Stimulated activated CD4-positive, alpha-beta T cell treated with anti-CD3 and anti-CD28 coated beads, Interleukin-2, amount 100 ng/mL, for 48 hours (primary cell): ENCODE measurements at regions not wholly inside any gene's neighbourhood (a gene's known extent, or its start where the extent isn't known, plus 50 kb on each side); places are given as distances from the start of the nearest gene placed in this dataset.
"Not testable (repeated sequence)": the region's sequence is repeated elsewhere in the genome, so short reads cannot be mapped to it uniquely, and the experiment has no call there.

Experiments used
- DNase-seq, 2 donors: peaks; one replicate each; pipeline ENCODE4 v3.0.0-alpha.2; 2020

DNA sequence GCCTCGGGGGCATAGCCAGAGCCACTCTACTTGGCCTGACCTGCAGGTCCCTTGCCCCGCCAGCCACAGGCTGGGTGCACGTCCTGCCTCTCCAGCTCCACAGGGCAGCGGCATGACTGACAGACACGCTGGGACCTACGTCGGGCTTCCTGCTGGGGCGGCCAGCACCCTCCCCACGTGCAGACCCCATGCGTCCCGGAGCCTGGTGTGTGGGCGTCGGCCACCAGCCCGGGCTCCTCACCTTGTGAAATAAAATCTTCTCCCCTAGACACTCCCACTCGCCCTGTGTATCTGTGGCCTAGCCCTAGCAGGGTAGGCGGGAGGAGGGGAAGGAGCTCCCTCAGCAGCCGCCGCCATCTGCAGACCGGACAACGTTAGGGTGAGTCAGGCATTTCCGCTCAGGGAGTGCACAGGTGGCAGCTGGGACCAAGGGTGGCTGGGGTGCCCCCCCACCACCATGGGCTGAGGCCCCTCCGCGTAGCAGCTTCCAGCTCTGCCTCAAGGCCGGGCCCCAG is 119.5 kb downstream of the IGLL1 start:
- not testable (repeated sequence) for DNase-seq

GRCh38 chr22:23459645-23460516 is 120.2 kb downstream of the IGLL1 start:
- DNase-seq, result not testable (repeated sequence)

DNA sequence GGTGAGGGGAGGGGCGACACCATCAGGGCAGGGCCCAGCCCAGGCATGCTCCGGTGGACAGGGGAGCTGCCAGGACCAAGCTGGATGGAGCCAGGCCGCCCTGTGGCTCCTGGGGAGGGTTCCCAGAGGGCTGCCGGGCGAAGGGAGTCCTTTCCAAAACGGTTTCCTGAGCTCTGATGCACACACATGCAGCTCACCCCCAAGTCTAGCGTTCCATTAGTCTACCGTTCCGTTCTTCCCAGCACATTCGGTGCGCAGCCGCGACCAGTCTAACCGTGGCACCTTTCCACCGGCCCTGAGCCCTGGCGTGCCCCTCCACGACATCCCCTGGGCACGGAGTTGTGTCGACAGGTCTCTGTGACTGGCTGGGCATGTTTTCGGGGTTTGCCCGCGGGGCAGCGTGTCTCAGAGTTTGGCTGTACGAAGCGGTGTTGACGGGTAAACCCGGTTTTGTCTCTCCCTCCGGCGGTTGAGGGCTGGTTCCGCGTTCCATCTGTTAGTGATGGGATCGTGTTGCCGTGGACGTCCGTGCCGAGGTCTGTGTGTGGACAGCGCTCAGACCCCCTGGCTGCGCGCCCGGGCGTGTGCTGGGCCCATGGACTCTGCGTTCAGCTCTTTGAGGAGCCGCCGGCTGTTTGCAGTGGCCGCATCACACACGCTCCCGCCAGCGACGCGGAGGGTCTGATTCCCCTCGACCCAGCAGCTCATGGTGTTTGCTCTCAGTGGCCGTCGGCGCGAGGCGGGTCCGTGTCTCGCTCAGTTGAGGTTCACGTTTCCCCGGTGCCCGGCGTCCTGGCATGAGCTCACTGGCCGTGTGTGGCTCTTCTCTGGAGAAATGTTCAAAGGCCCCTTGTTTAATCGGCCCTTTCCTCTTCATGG is 121.2 kb downstream of the IGLL1 start:
- no peak for DNase-seq

DNA sequence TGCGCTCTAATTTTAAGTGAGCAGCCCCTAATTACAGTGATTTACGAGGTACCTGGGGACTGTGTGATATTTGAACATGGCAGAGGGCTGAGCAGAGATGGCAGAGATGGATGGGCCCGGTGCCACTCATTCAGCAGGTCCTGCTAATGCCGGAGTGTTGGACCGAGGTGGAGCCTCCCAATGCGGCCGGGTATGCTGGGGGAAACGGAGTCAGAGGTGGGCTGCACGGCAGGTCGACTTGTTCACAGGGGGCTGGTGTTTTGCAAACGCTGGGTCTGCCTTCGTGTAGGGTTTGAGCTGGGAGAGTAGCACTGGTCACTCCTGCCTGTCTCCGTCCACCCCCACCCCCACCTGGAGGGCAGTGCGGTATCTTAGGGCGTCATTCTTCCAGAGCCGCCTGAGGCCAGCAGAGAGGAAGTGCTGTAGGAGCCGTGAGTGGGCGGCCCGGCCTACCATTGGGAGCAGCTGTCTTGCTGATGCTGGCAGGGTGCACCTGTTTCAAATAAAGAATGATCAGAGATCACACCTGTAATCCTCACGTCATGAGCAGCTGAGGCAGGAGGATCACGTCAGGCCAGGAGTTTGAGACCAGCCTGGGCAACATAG is 122.6 kb downstream of the IGLL1 start:
- DNase-seq, result no peak

DNA sequence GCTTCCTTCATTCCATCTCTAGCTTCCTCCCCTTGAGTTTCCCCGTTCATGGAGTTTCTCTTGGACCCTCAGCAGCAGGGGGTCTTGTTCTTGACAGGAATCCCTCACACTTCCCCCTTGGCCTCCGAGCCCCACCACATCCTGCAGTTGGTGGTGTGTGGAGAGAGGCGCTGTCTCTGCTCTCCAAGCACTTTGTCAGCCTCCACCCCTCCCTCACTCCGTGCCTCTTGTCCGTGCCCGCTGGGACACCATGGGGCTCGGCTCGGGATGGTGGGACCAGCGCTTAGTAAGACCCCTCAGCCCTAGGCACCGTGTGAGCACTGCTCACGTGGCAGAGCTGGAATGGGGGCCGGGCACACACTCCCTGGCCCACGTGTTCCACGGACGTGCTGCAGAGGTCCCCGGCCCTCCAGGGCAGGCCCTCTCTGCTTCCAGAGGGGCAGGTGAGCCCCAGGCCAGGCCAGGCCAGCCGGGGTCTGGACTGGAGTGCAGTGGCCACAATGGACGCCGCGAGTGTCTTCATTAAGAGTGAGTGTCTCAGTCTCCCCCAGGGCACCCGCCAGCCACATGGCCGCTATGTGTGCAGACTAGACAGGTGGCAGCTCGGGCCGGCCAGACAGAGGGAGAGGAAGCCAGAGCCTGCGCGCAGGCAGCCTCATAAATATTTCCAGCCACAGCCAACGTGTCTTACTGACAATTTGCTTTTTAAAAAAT is 123.3 kb downstream of the IGLL1 start:
- not testable (repeated sequence) for DNase-seq

GRCh38 chr22:23454345-23454744 is 125.7 kb downstream of the IGLL1 start:
- DNase-seq, result not testable (repeated sequence)

- DNase-seq, result no peak
Measured at GRCh38 chr22:23453277-23453676, 126.8 kb downstream of the IGLL1 start.

DNA sequence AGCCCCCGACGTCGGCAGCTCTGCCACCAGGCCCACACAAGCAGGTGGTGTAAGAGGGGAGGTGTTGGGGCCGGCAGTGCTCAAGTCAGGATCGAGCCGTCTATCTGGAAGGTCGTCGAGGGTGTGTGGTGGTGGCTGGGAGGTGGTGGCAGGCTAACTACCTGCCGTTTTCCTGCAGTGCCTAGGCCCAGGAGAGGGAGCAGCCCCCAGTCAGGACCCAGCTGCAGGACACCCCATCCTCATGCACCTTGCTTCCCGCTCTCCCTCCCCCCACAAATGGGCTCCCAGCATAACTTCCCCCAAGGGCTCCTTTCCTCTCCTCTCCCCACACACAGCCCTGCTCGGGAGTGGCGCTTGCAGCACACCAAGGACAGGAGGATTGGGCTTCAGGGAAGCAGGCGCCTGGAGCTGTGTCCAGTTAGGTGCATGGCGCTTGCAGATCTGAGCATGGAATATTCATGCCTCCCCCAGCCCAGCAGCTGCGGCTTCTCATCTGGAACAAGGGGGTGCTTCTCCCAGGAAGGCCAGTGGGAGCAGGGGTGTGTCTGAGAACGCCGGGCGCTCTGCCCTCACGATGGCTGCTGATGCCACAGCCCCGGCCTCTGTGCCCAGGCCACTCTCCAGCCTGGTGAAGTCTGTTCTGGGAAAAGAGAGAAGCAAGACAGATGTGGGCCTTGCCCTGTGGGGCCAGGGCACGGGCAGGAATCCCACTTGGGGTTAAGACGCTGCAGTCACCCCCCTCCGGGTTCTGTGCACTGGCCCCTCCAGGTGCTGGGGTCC is 127.7 kb downstream of the IGLL1 start:
- DNase-seq, result no peak

GRCh38 chr22:23451452-23452230 is 128.4 kb downstream of the IGLL1 start:
- DNase-seq, result not testable (repeated sequence)

DNA sequence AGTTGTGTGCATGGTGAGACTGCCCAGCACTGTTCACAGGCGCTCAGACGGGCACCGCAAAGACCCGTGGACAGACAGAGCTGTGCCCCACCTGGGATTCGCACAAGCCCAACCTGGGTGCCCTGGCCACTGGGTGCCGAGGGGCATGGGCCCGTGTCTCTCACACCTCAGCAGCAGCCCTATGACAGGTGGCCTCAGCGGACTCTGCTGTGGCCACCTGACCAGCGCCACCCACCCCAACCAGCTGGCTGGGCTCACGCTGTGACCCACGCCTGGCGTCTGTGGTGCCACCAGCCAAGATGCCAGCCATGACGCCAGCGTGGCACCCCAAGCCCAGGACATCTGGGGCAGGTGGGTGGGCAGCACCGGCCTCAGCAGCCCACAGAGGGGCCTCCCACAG is 129.3 kb downstream of the IGLL1 start:
- not testable (repeated sequence) for DNase-seq

- DNase-seq, result no peak
Measured at GRCh38 chr22:23450434-23450795, 129.7 kb downstream of the IGLL1 start.

DNA sequence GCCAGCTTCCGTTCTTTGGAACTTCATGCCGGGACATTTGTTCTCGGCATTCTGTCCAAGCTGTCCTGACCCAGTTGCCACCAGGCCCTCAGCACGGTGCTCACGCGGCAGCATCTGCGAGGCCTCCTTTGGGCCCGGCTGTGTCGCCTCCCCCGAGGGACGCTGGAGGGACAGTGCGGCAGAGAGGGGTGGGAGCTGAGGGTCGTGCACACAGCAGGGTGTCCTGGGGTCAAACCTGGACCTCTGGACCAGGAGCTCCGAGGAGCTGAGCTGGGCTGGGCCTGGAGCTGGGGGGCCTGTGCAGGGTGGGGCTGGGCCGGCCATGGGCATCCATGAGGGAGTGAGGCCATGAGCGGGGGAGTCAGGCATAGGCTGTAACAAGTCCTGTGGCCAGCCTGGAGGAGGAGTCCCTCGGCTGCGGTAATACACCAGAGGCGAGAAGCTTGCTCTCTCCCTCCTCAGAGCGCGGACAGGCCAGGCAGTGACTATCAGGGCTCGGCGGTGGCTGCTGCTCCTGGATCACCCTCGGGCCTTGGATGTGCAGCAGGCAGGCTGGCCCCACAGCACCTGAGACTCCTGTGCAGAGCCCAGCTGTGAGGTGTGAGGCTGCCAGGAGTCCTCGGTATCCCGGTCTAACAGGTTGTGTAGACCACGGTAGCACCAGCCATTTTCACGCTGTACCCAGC is 130.2 kb downstream of the IGLL1 start:
- not testable (repeated sequence) for DNase-seq

DNA sequence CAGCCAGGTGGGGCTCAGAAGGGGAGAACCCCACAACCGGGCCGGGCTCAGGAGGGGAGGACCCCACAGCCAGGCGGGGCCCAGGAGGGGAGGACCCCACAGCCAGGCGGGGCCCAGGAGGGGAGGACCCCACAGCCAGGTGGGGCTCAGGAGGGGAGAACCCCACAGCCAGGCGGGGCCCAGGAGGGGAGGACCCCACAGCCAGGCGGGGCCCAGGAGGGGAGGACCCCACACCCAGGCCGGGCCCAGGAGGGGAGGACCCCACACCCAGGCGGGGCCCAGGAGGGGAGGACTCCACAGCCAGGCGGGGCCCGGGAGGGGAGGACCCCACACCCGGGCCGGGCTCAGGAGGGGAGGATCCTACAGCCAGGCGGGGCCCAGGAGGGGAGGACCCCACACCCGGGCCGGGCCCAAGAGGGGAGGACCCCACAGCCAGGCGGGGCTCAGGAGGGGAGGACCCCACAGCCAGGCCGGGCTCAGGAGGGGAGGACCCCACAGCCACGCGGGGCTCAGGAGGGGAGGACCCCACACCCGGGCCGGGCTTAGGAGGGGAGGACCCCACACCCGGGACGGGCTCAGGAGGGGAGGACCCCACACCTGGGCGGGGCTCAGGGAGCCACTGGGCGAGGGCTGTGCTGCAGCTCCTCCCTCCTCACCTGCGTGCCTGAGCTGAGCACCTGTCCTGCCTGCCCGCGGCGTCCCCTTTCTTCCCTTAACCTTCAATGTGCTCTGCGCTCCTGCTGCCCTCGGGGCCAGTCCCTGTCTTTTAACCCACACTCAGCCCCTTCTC is 131.4 kb downstream of the IGLL1 start:
- not testable (repeated sequence) for DNase-seq

- DNase-seq, result no peak
Measured at GRCh38 chr22:23446796-23447350, 133.2 kb downstream of the IGLL1 start.

GRCh38 chr22:23446194-23446593 is 133.9 kb downstream of the IGLL1 start:
- DNase-seq, result not testable (repeated sequence)

- not testable (repeated sequence) for DNase-seq
Measured at GRCh38 chr22:23443905-23444304, 136.2 kb downstream of the IGLL1 start.

DNA sequence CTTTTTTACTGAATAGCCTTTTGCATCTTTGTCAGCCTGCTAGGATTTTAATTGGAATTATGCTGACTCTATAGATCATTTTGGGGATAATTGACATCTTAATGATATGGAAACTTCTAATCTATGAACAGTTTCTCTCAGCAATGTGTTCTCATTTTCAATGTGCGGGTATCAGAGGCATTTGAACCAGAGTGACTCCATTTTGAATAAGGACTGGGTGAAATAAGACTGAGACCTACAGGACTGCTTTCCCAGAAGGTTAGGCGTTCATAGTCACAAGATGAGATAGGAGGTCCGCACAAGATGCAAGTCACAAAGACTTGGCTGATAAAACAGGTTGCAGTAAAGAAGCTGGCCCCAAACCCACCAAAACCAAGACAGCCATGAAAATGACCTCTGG is 140.5 kb downstream of the IGLL1 start:
- DNase-seq, result not testable (repeated sequence)

- DNase-seq, result no peak
Measured at GRCh38 chr22:23438216-23438615, 141.9 kb downstream of the IGLL1 start.

GRCh38 chr22:23437779-23438178 is 142.3 kb downstream of the IGLL1 start:
- no peak for DNase-seq
